HG03442 (cell line): ENCODE measurements at regions not wholly inside any gene's neighbourhood (a gene's known extent, or its start where the extent isn't known, plus 50 kb on each side); places are given as distances from the start of the nearest gene placed in this dataset.

Experiments
- ATAC-seq: cut with Tn5 transposase; IDR thresholded peaks from one replicate; pipeline ENCODE4 v1.9.1; 2021; ENCODE audit warnings: mild to moderate bottlenecking, moderate library complexity; ENCODE audit not compliant: unreplicated experiment

- ATAC-seq = no peak
Measured at GRCh38 chr6:84526631-84527030, 237.8 kb downstream of the TBX18 start.

- no peak for ATAC-seq
Measured at GRCh38 chr6:84525907-84526306, 238.5 kb downstream of the TBX18 start.

- ATAC-seq = no peak
Measured at GRCh38 chr6:84524636-84525035, 239.8 kb downstream of the TBX18 start.

- ATAC-seq = no peak
Measured at GRCh38 chr6:84522135-84522549, 242.3 kb downstream of the TBX18 start.

GRCh38 chr6:84521511-84521910 is 242.9 kb downstream of the TBX18 start:
- no peak for ATAC-seq

- ATAC-seq = no peak
Measured at GRCh38 chr6:84517741-84518530, 246.5 kb downstream of the TBX18 start.

- no peak for ATAC-seq
Measured at GRCh38 chr6:84516154-84516553, 248.2 kb downstream of the TBX18 start.

- no peak for ATAC-seq
Measured at GRCh38 chr6:84515067-84515466, 249.3 kb downstream of the TBX18 start.

GRCh38 chr6:84514089-84514971 is 250.1 kb downstream of the TBX18 start:
- ATAC-seq = no peak

- no peak for ATAC-seq
Measured at GRCh38 chr6:84512391-84512790, 252.0 kb downstream of the TBX18 start.

- no peak for ATAC-seq
Measured at GRCh38 chr6:84511929-84512328, 252.5 kb downstream of the TBX18 start.

- ATAC-seq = no peak
Measured at GRCh38 chr6:84508981-84509380, 255.4 kb downstream of the TBX18 start.

- ATAC-seq = no peak
Measured at GRCh38 chr6:84508334-84508733, 256.1 kb downstream of the TBX18 start.

- no peak for ATAC-seq
Measured at GRCh38 chr6:84504025-84504424, 260.4 kb downstream of the TBX18 start.

GRCh38 chr6:84501315-84501714 is 263.1 kb downstream of the TBX18 start:
- ATAC-seq = no peak

GRCh38 chr6:84500726-84501125 is 263.7 kb downstream of the TBX18 start:
- ATAC-seq = no peak

- ATAC-seq = no peak
Measured at GRCh38 chr6:84498905-84499304, 265.5 kb downstream of the TBX18 start.

- no peak for ATAC-seq
Measured at GRCh38 chr6:84492241-84493165, 265.1 kb upstream of the CEP162 start.

GRCh38 chr6:84489598-84489997 is 262.2 kb upstream of the CEP162 start:
- no peak for ATAC-seq

GRCh38 chr6:84486526-84486925 is 259.1 kb upstream of the CEP162 start:
- no peak for ATAC-seq

GRCh38 chr6:84469144-84469543 is 241.7 kb upstream of the CEP162 start:
- ATAC-seq = no peak
